ENCODE measurements at regions not wholly inside any gene's neighbourhood (a gene's known extent, or its start where the extent isn't known, plus 50 kb on each side); places are given as distances from the start of the nearest gene placed in this dataset.

DNA sequence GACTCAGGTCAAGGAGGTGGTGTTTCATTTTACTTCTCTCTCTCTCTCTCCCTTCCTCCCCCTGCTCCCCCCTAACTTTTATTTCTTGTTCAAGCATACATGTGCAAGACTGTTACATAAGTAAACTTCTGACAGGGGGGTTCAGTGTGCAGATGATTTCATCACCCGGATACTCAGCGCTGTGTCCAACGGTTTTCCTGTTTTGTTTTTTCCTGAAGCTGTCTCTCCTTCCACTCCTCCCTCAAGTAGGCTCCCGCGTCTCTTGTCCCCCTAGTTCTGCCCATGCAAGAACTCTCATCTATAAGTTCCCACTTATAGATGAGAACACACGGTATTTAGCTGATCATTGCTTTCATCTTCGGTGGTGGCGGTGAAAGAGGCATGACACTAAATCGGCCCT, 751.9 kb upstream of the DEFB115 start:
- TF ChIP-seq MXI1 (IDR thresholded peaks at IDR 0.05; ENCODE audit: low read depth, low read length), result no peak
- no peak for TF ChIP-seq POLR2AphosphoS5 (IDR thresholded peaks at IDR 0.05; ENCODE audit: low read length)
- TF ChIP-seq MYC (IDR thresholded peaks at IDR 0.05; ENCODE audit: insufficient read depth, insufficient read length, insufficient replicate concordance, low read length, severe bottlenecking), result no peak
- TF ChIP-seq ZBTB4 (CRISPR knock-in tag; IDR thresholded peaks at IDR 0.05), result no peak
- no peak for TF ChIP-seq EZH2 (IDR thresholded peaks at IDR 0.05; ENCODE audit: borderline replicate concordance, control insufficient read depth, low read depth, low read length)
- no peak for TF ChIP-seq EP300 (IDR thresholded peaks at IDR 0.05; ENCODE audit: borderline replicate concordance in 1 of 2, control insufficient read depth in 1 of 2, low read depth in 2 of 2, low read length in 2 of 2)
- TF ChIP-seq, protein P1, sequence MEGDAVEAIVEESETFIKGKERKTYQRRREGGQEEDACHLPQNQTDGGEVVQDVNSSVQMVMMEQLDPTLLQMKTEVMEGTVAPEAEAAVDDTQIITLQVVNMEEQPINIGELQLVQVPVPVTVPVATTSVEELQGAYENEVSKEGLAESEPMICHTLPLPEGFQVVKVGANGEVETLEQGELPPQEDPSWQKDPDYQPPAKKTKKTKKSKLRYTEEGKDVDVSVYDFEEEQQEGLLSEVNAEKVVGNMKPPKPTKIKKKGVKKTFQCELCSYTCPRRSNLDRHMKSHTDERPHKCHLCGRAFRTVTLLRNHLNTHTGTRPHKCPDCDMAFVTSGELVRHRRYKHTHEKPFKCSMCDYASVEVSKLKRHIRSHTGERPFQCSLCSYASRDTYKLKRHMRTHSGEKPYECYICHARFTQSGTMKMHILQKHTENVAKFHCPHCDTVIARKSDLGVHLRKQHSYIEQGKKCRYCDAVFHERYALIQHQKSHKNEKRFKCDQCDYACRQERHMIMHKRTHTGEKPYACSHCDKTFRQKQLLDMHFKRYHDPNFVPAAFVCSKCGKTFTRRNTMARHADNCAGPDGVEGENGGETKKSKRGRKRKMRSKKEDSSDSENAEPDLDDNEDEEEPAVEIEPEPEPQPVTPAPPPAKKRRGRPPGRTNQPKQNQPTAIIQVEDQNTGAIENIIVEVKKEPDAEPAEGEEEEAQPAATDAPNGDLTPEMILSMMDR (IDR thresholded peaks at IDR 0.05 in 2 of 3, conservative IDR thresholded peaks at IDR 0.05 in 1 of 3; ENCODE audit: control insufficient read depth in 2 of 3, extremely low read depth in 1 of 3, insufficient read depth in 1 of 3, low read depth in 3 of 3, low read length in 3 of 3), result no peak
- TF ChIP-seq, protein P2, sequence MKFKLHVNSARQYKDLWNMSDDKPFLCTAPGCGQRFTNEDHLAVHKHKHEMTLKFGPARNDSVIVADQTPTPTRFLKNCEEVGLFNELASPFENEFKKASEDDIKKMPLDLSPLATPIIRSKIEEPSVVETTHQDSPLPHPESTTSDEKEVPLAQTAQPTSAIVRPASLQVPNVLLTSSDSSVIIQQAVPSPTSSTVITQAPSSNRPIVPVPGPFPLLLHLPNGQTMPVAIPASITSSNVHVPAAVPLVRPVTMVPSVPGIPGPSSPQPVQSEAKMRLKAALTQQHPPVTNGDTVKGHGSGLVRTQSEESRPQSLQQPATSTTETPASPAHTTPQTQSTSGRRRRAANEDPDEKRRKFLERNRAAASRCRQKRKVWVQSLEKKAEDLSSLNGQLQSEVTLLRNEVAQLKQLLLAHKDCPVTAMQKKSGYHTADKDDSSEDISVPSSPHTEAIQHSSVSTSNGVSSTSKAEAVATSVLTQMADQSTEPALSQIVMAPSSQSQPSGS (IDR thresholded peaks at IDR 0.05; ENCODE audit: low read length), result no peak
- TF ChIP-seq REST (IDR thresholded peaks at IDR 0.05; ENCODE audit: low read depth, low read length), result no peak
- TF ChIP-seq NFIC (IDR thresholded peaks at IDR 0.05; ENCODE audit: low read depth, low read length), result no peak
